NCI-H524 (cell line): ENCODE measurements at regions not wholly inside any gene's neighbourhood (a gene's known extent, or its start where the extent isn't known, plus 50 kb on each side); places are given as distances from the start of the nearest gene placed in this dataset.

Source experiments
- DNase-seq, 2 experiments: peaks; one replicate each; lab custom pipeline; 2025; lab: John Stamatoyannopoulos, UW

GRCh38 chr4:89549907-89550306 is 242.3 kb upstream of the GPRIN3 start:
- DNase-seq, result no peak

GRCh38 chr4:89545315-89545714 is 237.7 kb upstream of the GPRIN3 start:
- no peak for DNase-seq

DNA sequence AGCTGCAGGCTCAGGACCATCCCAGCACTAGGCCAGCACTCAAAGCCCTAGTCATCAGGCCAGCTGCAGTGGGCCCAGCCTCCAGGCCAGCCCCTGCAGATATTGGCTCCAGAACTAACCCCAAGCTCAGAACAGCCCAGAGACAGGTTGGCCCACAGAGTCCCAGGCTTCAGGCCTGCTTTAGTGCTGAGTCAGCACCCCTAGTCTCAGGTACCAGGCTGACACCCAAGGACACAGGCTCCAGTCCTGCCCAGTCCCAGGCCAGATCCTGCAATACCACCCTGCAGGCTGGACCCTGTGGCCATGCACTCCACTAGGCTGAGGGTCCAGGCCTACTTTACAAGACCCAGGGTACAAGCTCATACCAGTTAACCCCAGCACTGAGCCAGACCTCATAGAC is 234.4 kb upstream of the GPRIN3 start:
- no peak for DNase-seq

- DNase-seq, result no peak
Measured at GRCh38 chr4:89539797-89540711, 232.5 kb upstream of the GPRIN3 start.

DNA sequence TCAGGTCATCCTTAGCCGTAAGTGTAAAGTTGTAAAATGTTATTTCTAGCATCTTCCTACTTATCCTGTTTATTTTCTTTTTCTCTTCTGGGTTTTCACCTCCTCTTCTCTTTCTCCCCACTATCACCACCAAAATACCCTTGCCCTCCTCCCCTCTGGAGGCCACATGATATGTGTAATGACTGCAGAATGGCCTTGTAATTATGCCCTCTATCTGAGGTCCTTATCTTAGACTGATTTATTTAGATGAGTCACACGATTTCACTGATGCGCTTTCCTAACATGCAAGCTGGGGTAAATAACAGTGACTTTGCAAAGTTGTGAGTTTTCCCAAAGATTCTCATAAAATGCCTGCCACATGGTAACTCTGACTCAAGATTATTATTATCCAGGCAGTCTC is 231.8 kb upstream of the GPRIN3 start:
- no peak for DNase-seq

GRCh38 chr4:89538886-89539285 is 231.3 kb upstream of the GPRIN3 start:
- DNase-seq, result no peak

DNA sequence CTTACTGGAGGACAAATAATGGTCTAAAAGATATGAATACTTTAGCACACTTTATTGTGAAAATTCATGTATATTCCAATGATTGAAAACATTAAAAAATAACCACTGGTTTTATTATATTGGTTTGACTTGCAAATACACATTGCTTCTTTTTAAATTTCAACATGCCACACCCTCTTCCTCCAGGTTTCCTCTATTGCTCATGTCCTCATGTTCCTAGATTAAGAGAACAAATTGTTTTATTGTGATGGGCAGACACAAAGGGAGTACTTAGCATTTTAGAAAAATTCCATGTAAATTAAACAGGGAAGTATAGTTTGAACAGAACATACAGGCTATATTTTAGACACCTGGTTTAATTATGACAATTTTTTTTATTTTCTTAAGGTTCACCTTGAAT is 230.6 kb upstream of the GPRIN3 start:
- DNase-seq, result no peak

DNA sequence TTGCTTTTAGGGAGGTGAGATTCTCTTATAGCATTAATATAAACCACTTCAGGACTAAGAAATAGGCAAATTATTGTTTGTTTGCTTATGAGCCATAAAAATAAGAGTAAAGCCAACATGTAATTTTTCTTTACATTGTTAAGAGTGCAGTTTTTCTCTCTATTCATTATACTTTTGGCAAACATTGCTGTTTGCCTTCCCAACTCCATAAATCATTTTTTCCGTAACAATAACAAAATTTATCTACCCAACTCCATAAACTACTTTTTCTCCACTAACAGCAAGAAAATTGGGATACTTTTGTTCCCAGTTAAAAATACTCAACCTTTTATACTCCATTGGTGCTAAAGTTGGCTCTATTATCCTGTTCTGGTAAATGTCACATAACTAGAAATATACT is 229.7 kb upstream of the GPRIN3 start:
- DNase-seq, result no peak

- no peak for DNase-seq
Measured at GRCh38 chr4:89535251-89535650, 227.7 kb upstream of the GPRIN3 start.

GRCh38 chr4:89534356-89534755 is 226.8 kb upstream of the GPRIN3 start:
- no peak for DNase-seq

GRCh38 chr4:89531932-89532640 is 224.5 kb upstream of the GPRIN3 start:
- no peak for DNase-seq

GRCh38 chr4:89528526-89529133 is 221.0 kb upstream of the GPRIN3 start:
- no peak for DNase-seq

DNA sequence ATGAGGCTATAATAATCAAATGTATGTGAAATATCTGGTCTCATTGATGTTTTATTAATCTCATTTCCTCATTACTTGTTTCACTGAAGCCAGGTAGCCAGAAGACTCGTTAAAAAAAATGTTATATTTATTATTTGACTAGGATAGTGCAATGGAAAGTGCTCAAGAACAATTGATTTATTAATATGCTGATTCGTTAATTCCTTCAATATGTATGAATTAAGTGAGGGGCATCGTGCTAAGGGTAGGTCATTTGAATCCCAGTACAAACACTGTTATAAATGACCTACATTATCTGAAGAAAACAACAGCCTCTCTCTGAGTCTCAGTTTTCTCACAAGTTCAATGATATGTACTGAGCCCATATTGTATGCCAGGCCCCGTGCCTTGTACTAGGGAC is 214.2 kb upstream of the GPRIN3 start:
- no peak for DNase-seq

GRCh38 chr4:89519771-89520320 is 212.2 kb upstream of the GPRIN3 start:
- DNase-seq, result peak; percentile 34 to 74

GRCh38 chr4:89518259-89518658 is 210.7 kb upstream of the GPRIN3 start:
- no peak for DNase-seq

GRCh38 chr4:89514811-89515210 is 207.2 kb upstream of the GPRIN3 start:
- DNase-seq, result peak; percentile 50

DNA sequence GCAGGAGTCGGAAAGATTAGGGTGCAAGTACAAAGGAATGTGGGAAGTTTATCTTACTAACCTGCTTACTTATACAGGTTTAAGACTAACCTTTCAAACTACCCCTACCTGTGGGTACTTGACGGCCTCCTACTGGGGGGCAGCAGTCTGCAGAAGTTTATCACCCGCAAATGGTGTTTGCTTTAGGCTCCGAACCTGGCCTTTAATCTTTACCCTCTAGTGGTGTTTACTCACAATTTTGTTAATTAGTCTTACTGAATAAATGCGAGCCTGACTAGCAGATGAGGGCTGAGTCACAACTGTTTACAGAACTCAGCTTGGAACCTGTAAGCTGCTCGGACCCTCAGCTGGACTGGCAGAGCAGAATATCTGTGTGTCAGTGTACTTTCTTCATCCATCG is 204.2 kb upstream of the GPRIN3 start:
- no peak for DNase-seq

DNA sequence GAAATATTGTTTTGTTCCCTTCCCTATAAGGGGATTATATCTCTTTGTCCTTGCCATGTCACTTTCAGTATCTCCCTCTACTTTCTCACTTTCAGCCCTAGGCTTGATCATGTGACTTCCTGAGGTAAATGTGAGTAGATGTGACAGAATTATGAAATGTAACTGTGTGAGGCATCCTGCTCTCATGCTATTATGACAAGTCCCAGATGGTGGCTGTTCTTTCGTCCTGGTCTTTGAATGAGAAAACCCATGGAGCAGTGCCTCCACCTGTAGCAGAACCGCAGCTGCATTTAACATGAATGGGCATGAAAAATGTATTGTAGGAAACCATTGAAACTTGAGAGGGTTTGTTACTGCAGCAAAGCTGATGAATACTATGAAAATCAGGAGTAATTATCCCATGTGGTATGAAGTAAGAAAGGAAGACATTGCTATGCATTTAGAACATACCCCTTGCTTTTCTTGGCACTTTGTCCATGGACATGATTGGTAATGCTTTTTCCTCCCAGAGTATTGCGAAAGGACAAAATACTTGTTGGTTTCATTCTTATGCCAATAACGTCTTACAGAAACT is 202.2 kb upstream of the GPRIN3 start:
- no peak for DNase-seq

GRCh38 chr4:89506866-89507491 is 199.4 kb upstream of the GPRIN3 start:
- DNase-seq, result no peak

DNA sequence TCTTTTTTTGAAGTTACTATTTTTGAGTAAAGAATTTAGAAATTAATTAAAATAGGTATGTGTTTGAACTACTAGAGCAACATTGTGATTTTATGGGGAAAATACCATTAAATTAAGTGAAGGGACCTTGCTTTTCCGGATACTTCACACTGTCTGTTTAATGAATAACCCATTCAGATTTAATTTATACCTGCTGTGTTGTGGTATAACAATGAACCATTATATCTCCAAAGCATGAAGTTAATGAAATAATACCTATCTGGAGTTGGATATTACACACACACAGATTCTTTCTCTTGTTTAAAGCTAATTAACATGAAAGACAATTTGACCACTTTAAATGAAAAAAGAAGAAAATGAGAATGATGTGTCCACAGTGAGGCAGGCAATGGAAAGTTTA is 195.0 kb upstream of the GPRIN3 start:
- no peak for DNase-seq

GRCh38 chr4:89497517-89498308 is 190.1 kb upstream of the GPRIN3 start:
- no peak for DNase-seq
